ENCODE measurements at regions not wholly inside any gene's neighbourhood (a gene's known extent, or its start where the extent isn't known, plus 50 kb on each side); places are given as distances from the start of the nearest gene placed in this dataset.
"Not testable (repeated sequence)": the region's sequence is repeated elsewhere in the genome, so short reads cannot be mapped to it uniquely, and the experiment has no call there.

GRCh38 chr12:124705545-124706138 lies 138.2 kb upstream of the NCOR2 start:
- DNase-seq: no peak

DNA sequence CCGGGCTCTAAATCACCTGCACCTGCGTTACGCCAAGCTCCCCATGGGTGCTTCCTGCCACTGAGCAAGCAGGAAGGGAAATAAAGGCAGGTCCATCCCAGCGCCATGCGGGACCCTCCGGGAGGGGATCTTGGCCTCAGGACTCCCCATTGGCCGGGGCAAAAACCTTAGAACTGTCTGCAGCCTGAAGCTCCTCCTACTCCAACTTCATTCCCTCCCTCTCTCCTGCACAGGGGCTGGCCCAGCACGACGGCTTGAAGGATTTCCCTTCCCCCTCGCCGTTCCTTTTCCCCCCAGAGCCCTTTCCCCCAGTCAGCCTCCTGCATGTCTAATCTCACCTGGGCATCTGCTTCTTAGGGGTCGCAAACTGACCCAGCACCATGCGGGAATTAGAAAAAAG lies 137.2 kb upstream of the NCOR2 start:
- DNase-seq: peak; percentile 58

DNA sequence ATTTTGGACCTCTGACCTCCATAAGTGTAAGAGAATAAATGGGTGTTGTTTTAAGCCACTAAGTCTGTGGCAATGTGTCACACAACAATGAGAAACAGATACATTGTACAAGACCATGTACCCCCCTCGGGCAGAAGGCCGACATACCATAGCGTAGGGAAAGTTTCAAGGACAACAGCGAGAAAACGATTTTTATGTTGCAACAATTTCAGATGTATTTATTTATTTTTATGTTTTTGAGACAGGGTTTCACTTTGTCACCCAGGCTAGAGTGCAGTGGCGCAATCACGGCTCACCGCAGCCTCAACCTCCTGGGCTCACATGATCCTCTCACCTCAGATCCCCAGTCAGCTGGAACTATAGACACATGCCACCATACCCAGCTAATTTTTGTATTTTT lies 136.4 kb upstream of the NCOR2 start:
- DNase-seq: no peak

- no peak for DNase-seq
Observed at GRCh38 chr12:124702736-124703135, 135.3 kb upstream of the NCOR2 start.

DNA sequence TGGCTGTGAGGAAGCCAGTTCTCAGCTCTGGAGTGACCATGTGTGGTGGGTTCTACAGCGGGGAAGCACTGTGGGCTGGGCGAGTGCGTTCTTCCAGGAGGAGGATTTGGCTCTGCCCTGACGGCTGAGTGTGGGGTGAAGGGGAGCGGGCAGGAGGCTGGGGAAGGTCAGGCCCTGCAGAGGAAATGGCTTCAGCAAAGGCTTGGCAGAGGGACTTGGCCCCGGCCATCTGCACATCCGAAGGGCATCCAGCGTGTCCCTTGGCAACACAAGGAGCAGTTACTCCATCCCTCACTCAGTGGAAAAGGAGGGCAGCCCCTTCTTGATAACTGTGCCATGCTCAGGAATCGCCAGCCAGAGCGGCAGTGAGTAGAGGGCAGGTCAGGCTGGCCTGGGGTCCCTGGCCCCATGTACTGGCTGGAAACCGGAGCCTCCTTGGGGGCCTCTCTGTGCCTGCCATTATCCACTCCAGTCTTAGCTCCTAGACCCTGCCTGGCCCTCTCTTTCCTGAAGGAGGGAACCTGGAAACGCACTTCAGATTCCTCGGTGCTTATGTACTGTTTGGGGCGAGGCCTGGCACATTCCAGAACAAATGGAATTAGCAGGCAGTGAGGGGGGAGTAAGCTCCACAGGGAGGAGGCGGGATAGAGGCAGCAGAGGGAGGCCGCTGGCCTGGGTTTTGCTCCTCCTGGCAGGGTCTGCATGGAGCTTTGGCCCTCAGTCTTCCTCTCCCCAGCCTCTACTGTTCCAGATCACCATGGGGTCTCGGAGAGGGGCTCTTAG lies 133.6 kb upstream of the NCOR2 start:
- DNase-seq: no peak

DNA sequence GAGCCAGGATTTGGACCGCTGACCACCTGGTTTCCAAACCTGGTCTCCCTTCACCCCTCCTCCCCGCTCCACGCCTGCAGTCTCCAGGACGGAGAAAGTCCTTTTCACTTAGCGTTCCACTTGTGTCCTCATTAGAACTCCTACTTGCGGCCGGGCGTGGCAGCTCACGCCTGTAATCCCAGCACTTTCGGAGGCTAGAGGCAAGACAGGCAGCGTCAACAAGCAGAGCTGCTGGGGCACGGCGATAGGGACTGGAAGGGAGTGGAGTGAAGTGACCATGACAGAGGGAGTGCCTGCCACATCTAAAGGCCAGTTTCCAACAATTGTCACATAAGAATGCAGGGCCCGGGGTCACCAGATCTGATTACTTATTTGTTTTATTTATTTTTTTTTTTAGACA lies 132.5 kb upstream of the NCOR2 start:
- no peak for DNase-seq

DNA sequence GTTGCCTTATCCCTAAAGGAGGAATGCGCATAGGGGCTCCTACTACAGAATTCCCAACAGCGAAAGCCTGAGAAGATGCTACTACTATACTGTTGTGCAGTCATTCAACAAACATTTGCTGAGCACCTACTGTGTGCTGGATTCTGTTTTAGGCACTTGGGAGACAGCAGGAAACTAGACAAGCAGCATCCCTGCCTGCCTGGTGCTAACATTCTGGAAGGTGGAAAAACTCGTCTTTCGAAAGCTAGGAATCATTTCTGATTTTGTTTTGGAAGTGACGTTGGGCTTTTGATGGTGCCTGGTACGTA lies 131.5 kb upstream of the NCOR2 start:
- DNase-seq: no peak

DNA sequence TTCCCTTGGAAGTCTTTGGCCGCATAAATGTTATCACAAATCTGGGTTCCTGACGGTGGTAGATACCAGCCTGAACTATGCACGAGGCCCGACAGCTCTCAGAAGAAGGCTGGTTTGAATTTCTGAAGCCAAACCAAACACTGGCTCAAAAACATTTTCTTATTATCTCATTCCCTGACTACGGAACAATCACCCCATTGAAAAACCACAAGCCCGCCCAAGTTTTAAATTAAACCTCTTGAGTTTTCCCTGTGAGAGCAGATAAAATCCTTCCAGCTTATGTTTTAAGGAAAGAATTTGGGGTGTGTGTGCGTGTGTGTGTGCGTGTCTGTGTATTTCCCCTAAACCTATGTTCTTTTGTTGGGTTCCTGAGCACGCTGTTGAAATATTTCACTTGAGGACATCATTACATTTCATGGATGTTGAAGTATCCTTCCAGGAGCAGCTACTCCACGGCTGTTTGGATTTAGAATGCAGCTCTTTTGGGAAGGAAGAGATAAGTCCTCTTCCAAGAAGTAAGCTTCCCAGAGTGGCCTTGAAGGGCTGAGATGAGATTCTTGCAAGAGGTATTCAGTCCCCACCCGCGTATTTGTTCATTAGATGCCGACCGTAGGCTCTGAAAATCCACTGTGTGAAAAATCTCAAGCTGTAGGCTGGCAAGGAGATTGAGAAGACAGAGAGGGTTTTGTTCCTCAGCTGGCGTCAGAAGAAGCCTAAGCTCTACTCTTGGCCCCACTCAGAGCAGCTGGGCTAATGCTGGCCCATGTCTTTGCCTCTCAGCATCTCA lies 131.0 kb upstream of the NCOR2 start:
- no peak for DNase-seq

DNA sequence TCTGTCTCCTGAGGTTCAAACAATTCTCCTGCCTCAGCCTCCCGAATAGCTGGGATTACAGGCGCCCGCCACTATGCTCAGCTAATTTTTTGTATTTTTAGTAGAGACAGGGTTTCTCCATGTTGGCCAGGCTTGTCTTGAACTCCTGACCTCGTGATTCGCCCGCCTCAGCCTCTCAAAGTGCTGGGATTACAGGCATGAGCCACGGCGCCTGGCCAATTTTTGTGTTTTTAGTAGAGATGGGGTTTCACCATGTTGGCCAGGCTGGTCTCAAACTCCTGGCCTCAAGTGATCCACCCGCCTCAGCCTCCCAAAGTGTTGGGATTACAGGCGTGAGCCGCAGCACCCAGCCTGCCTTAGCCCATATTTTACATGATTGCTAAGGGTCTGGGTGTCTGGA lies 130.3 kb upstream of the NCOR2 start:
- DNase-seq: not testable (repeated sequence)

DNA sequence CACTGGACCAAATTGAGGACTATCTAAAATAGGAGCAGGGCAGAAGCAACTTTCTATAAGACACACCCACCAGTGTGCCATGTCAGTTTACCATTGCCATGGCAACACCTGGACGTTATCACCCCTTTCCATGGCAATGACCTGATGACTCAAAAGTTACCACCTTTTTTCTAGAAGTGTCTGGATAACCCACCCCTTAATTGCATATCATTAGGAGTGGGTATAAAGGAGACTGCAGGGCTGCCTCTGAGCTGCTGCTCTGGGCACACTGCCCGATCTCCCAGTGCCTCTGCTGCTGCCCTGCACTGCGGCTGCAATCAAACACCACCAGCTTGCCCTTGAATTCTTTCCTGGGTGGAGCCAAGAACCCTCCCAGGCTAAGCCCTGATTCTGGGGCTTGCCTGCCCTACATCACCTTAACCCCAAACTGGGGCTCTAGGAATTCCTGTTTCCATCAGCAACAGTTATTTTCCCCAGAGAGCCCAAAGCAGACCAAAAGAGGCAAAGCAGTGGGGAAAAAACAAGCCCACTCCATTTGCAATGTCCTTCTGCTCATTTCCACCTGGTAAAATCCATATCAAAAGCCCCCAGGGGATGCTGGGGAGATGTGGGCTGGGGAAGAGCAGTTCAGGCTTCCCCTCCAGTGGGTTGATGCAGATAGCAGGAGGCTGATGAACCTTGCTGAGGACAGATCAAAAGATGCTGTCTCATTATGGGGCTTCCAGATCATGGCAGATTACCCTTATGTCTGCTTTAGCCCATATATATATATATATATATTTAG lies 129.5 kb upstream of the NCOR2 start:
- DNase-seq: peak; percentile 16

DNA sequence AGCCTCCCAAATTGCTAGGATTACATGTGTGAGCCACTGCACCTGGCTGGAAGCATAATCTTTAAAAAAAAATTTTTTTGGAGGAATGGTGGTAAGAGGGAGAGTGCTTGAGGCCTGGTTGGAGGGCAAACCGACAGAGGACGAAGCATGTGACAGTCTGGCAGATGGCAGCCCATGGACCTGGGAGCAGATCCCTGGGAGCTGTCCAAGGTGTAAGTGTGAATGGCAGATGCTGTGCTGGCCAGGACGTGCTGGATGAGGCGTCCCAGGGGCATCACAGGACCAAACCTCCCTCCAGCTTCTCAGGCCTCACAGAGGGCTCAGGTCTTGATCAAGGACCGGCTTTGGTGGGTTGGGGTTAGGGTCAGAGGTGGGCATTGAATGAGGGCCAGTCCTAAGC lies 128.4 kb upstream of the NCOR2 start:
- DNase-seq: no peak

DNA sequence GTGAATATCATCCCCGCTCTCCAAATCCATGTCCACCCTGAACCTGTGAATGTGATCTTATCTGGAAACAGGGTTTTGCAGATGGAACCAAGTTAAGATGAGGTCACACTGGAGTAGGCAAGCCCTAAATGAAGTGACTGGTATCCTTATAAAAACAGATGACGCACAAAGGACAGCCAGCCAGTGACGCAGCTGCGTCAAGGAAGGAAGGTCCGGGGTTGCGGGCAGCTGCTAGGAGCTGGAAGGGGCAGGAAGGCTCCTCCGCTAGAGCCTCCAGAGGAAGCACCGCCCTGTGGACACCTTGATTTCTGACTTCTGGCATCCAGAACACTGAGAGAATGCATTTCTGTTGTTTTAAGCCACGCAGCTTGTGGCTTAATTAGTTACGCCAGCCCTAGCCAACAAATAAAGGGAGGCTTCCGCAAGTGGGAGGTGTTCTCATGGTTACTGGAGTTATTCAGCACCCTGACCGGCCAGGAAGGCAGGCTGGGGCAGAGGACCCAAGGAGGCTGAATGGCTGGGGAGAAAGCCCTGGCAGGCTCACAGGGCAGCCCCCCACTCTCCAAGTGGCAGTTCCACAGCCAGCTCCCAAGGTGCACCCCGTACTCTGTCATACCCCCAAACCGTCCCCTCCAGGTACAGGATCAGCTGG lies 127.6 kb upstream of the NCOR2 start:
- DNase-seq: no peak

GRCh38 chr12:124694250-124694649 lies 126.8 kb upstream of the NCOR2 start:
- DNase-seq: no peak

GRCh38 chr12:124693111-124693723 lies 125.8 kb upstream of the NCOR2 start:
- no peak for DNase-seq

DNA sequence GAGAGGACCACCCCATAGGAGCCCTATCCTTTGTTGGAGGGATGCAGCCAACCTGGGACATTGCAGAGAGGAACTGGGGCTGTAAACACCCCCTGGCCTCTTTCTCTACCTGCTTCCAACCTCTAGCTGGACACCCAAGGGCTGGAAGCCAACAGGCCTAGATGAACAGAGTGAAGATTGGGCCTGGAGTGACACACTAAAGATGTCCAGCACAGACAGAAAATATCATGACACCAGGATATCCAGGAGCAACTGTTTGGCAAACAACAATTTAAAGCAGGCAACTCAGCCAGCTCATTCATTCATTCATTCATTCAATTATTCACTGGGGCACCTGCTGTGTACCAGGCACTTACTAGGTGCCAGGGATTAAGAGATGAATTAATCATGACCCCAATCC lies 125.0 kb upstream of the NCOR2 start:
- DNase-seq: no peak

- DNase-seq: no peak
Observed at GRCh38 chr12:124691429-124691828, 124.0 kb upstream of the NCOR2 start.

- DNase-seq: no peak
Observed at GRCh38 chr12:124689631-124690030, 122.2 kb upstream of the NCOR2 start.

DNA sequence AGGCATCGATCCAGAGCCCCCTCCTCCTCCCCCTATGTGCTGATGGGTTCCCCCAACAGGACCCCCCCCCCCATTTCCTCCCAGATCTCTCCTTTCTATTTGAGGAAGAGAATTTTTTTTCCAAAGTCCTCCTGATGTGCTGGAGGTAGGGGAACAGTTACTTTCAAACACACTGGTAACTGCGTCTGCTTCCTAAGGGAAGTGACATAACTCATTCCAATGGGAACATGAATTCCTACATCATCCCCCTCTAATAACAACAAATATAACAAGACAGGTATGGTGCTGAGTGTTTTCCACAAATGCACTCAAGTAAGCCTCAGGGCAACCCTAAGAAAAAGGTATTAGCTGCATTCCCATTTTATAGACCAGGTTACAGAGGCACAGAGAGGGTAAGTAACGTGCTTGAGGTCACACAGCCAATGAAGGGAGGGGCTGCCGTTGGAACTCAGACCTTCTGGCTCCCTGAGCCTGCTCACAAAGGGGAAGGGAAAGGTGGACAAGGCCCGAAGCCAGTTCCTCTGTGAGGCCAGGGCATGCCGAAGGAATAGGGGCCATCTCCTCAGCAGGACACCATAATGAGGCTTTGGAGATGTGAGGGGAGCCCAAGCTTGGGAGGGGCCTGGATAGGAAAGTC lies 121.1 kb upstream of the NCOR2 start:
- DNase-seq: no peak

DNA sequence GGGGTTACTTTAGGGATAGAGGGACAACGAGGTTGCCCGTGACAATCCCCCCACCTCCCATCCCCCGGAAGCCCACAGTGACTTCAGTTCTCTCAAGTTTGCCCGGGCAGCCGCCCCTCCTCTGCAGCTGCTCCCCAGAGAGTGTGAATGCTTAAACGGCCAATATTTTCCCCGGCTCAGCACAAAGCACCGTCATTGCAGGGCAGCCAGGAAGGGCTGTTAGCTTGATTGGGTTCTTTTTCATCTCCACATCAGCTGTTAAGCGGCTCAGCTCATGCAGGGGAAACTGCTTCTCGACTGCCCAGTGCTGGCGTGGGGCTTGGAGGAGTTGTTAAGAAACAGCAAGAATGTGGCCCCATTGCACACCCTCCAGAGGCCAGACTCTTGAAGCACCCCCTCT lies 120.5 kb upstream of the NCOR2 start:
- DNase-seq: no peak

- DNase-seq: no peak
Observed at GRCh38 chr12:124687174-124687902, 119.9 kb upstream of the NCOR2 start.

All from NCI-H345 (cell line).